ENCODE measurements at regions not wholly inside any gene's neighbourhood (a gene's known extent, or its start where the extent isn't known, plus 50 kb on each side); places are given as distances from the start of the nearest gene placed in this dataset.
A peak's percentile ranks its signal among the peaks of the same experiment; 100 is the strongest.

DNA sequence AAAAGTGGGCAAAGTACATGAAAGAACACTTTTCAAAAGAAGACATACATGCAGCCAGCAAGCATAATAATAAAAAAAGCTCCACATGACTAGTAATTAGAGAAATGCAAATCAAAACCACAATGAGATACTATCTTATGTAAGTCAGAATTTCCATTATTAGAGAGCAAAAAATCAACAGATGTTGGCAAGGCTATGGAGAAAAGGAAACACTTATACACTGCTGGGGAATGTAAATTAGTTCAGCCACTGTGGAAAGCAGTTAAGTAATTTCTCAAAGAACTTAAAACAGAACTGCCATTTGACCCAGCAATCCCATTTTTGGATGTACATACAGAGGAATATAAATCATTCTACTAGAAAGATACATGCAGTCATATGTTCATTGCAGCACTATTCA is 360.7 kb downstream of the NSUN3 start:
- no peak for TF ChIP-seq CTCF (IDR thresholded peaks at IDR 0.05; ENCODE audit: low read depth, low read length)

GRCh38 chr3:94429517-94429916 is 366.7 kb downstream of the NSUN3 start:
- no peak overlapping the region for H3K4me3 ChIP-seq (replicated peaks in 1 of 2; ENCODE audit: low read depth in 2 of 2, low read length in 2 of 2)
- DNase-seq (ENCODE audit: low read depth in 2 of 2) = peak in 1 of 2 donors; percentile 57
- no peak for TF ChIP-seq CTCF (IDR thresholded peaks at IDR 0.05; ENCODE audit: low read depth, low read length)

More for the DNA sequence above, 360.7 kb downstream of the NSUN3 start:
- peak; percentile 11 to 62 for DNase-seq (ENCODE audit: low read depth in 2 of 2)
- H3K4me3 ChIP-seq (replicated peaks in 1 of 2; ENCODE audit: low read depth in 2 of 2, low read length in 2 of 2) = no peak overlapping the region

GRCh38 chr3:94431876-94432570 is 369.2 kb downstream of the NSUN3 start:
- DNase-seq (ENCODE audit: low read depth in 2 of 2) = no peak
- H3K4me3 ChIP-seq (replicated peaks in 1 of 2; ENCODE audit: low read depth in 2 of 2, low read length in 2 of 2) = no peak overlapping the region

DNA sequence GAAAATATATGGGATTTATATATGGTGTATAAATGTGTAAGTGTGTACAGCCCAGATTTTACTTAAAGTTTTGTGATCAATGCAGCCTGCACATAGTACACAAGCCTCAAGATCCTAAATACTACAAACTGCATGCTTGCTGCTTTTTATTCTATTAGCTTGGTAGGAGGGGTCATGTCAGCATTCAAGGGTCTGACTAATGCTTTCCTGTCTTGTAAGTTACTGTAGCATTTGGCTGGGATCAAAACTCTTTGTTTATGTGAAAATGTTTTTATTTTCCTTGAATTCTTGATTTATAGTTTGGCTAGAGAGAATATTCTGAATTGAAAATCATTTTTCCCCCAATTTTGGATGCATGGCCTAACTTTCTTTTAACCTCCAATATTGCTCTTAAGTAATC is 370.9 kb downstream of the NSUN3 start:
- peak; percentile 13 to 59 for DNase-seq (ENCODE audit: low read depth in 2 of 2)
- no peak overlapping the region for H3K4me3 ChIP-seq (replicated peaks in 1 of 2; ENCODE audit: low read depth in 2 of 2, low read length in 2 of 2)
- TF ChIP-seq CTCF (IDR thresholded peaks at IDR 0.05; ENCODE audit: low read depth, low read length) = no peak

More at GRCh38 chr3:94431876-94432570, 369.2 kb downstream of the NSUN3 start:
- no peak for TF ChIP-seq CTCF (IDR thresholded peaks at IDR 0.05; ENCODE audit: low read depth, low read length)

GRCh38 chr3:94440767-94441493 is 378.1 kb downstream of the NSUN3 start:
- no peak overlapping the region for H3K4me3 ChIP-seq (replicated peaks in 1 of 2; ENCODE audit: low read depth in 2 of 2, low read length in 2 of 2)
- no peak for TF ChIP-seq CTCF (IDR thresholded peaks at IDR 0.05; ENCODE audit: low read depth, low read length)
- peak; percentile 57 to 89 for DNase-seq (ENCODE audit: low read depth in 2 of 2)

DNA sequence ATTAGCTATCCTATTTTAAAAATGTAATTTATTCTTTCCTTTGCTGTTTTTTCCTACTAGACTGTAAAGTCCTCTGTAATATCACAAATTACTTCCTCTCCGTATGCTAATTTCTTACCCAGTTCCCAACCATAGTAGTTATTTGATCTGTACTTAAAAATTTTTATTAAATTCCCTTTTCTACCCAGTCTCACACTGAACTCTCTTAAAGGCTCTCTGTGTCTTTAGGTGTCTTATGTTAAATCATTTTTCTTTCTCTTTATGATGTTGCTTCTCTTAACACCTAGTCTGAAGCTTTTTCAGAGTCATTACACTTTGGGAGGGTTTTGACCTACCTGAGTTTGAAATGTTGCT is 378.6 kb downstream of the NSUN3 start:
- no peak overlapping the region for H3K4me3 ChIP-seq (replicated peaks in 1 of 2; ENCODE audit: low read depth in 2 of 2, low read length in 2 of 2)
- no peak for TF ChIP-seq CTCF (IDR thresholded peaks at IDR 0.05; ENCODE audit: low read depth, low read length)
- DNase-seq (ENCODE audit: low read depth in 2 of 2) = no peak

Data from cardiac fibroblast (primary cell).